ENCODE measurements at regions not wholly inside any gene's neighbourhood (a gene's known extent, or its start where the extent isn't known, plus 50 kb on each side); places are given as distances from the start of the nearest gene placed in this dataset.

GRCh38 chr16:17658881-17659280 lies 188.1 kb upstream of the XYLT1 start (continued):
- TF ChIP-seq MXI1 (IDR thresholded peaks at IDR 0.05; ENCODE audit: borderline replicate concordance, low read depth, low read length) = no peak
- TF ChIP-seq TEAD3 (CRISPR knock-in tag; optimal IDR thresholded peaks at IDR 0.05; ENCODE audit: borderline replicate concordance) = no peak

- BruUV-seq (replicated peaks) = no TSS peak
- peaks cover 0 to 11% of the 10 kb centered on the region in 2 experiments; a peak in 1 of 5 replicates for H3K27me3 ChIP-seq (ENCODE audit: control insufficient read depth in 1 of 2, insufficient read depth in 2 of 2, low read length in 2 of 2)
- in situ Hi-C loops (cut with HindIII; ENCODE audit: extremely low pct_ligation_motif_present, low pct_unique_long_range_greater_than_20kb) = no loop called here
- H3K27ac ChIP-seq (ENCODE audit: extremely low read length, insufficient read depth, low read length) = no peak overlapping the region
- ATAC-seq (no peak), FAIRE-seq (no peak), DNase-seq (ENCODE audit: low spot score) (no peak)
- no peaks in the 10 kb centered on the region for H3K9me3 ChIP-seq (ENCODE audit: low read length)
- intact Hi-C loops (cut with micrococcal nuclease; ENCODE audit: unreplicated experiment) = no loop called here
- no peak for TF ChIP-seq ZNF10 (CRISPR knock-in tag; IDR thresholded peaks at IDR 0.05; ENCODE audit: borderline replicate concordance, low read depth)
- no peak for TF ChIP-seq REPIN1 (CRISPR knock-in tag; IDR thresholded peaks at IDR 0.05; ENCODE audit: borderline replicate concordance, low read depth)
- no peak for TF ChIP-seq PLSCR1 (CRISPR knock-in tag; IDR thresholded peaks at IDR 0.05; ENCODE audit: borderline replicate concordance)
- TF ChIP-seq ZNF850 (CRISPR knock-in tag; conservative IDR thresholded peaks at IDR 0.05) = no peak
- TF ChIP-seq ZNF337 (CRISPR knock-in tag; IDR thresholded peaks at IDR 0.05; ENCODE audit: borderline replicate concordance, low read depth) = no peak
- TF ChIP-seq SMAD1 (CRISPR knock-in tag; IDR thresholded peaks at IDR 0.05; ENCODE audit: borderline replicate concordance, low read depth) = no peak
- no peak for TF ChIP-seq ZNF557 (CRISPR knock-in tag; IDR thresholded peaks at IDR 0.05)
- no peak for TF ChIP-seq ZNF18 (CRISPR knock-in tag; IDR thresholded peaks at IDR 0.05; ENCODE audit: insufficient replicate concordance)
- no peak for TF ChIP-seq MXI1 (IDR thresholded peaks at IDR 0.05; ENCODE audit: borderline replicate concordance, low read depth, low read length)
- no peak for TF ChIP-seq ZNF543 (CRISPR knock-in tag; IDR thresholded peaks at IDR 0.05)
- TF ChIP-seq ZBTB7A (CRISPR knock-in tag; IDR thresholded peaks at IDR 0.05) = no peak
- TF ChIP-seq SOX6 (IDR thresholded peaks at IDR 0.05) = no peak
- no peak for TF ChIP-seq SOX6 (CRISPR knock-in tag; IDR thresholded peaks at IDR 0.05)
- TF ChIP-seq MEF2D (CRISPR knock-in tag; IDR thresholded peaks at IDR 0.05) = no peak
- TF ChIP-seq ZBTB2 (CRISPR knock-in tag; IDR thresholded peaks at IDR 0.05; ENCODE audit: low read depth) = no peak
- WGBS (ENCODE audit: low lambda C conversion rate) = 11% methylated on average over 7 of the region's 7 CpGs
- no peak overlapping the region for H3K4me2 ChIP-seq (ENCODE audit: low read depth, low read length)
- no peak overlapping the region for H3K9ac ChIP-seq (ENCODE audit: insufficient read depth, low read depth, low read length)
- H2AFZ ChIP-seq (ENCODE audit: low read length) = no peak overlapping the region
- CTCF ChIA-PET (ENCODE audit: low intra/inter-chr PET ratio, low total read pairs) = no interaction called here
- no peaks in the 10 kb centered on the region for H3K79me2 ChIP-seq (ENCODE audit: insufficient read depth, low read length)
- no peak overlapping the region for H3K4me3 ChIP-seq (replicated peaks in 1 of 3; ENCODE audit: insufficient read depth in 1 of 3, low read depth in 2 of 3, low read length in 3 of 3)
- H4K20me1 ChIP-seq (ENCODE audit: insufficient read depth, low read length) = no peaks in the 10 kb centered on the region
- H3K4me1 ChIP-seq (ENCODE audit: insufficient read depth, low read length) = no peaks in the 10 kb centered on the region
- POLR2A ChIA-PET = no interaction called here
- H3K36me3 ChIP-seq (replicated peaks in 1 of 2; ENCODE audit: control insufficient read depth in 1 of 2, insufficient read depth in 2 of 2, low read length in 2 of 2) = no peaks in the 10 kb centered on the region
Observed at GRCh38 chr16:17657045-17657444, 186.3 kb upstream of the XYLT1 start.

All from HepG2 (cell line).